ENCODE measurements at regions not wholly inside any gene's neighbourhood (a gene's known extent, or its start where the extent isn't known, plus 50 kb on each side); places are given as distances from the start of the nearest gene placed in this dataset.
"Not testable (repeated sequence)": the region's sequence is repeated elsewhere in the genome, so short reads cannot be mapped to it uniquely, and the experiment has no call there.

GRCh38 chr7:128616799-128617198 lies 55.3 kb upstream of the GARIN1A start:
- H3K36me3 ChIP-seq, result peaks cover 0 to 16% (median 7%) of the 10 kb centered on the region in 4 donors
- DNase-seq; H3K9me3 ChIP-seq; H3K4me3 ChIP-seq; intact Hi-C loops (cut with DNase I; ENCODE audit: low total_unique reads); H3K27me3 ChIP-seq; H3K27ac ChIP-seq; H3K4me1 ChIP-seq: not testable (repeated sequence)
- WGBS, 2 donors (ENCODE audit: low coverage in 1 of 2), result 100% methylated on average over 1 to 4 of the region's 4 CpGs
- in situ Hi-C loops (cut with MboI; ENCODE audit: low pct_ligation_motif_present in 1 of 4, low pct_unique_long_range_greater_than_20kb in 1 of 4, low sequenced_read_pairs in 3 of 4), result loop anchor here in 2 of 4 donors (25.0 kb wide), 2 partner anchors 246 to 271 kb away; partner anchors contain the start of gene ATP6V1F (in 1 of the 2)

All from transverse colon (tissue), 4 donors.